GM11168 (cell line): ENCODE measurements at regions not wholly inside any gene's neighbourhood (a gene's known extent, or its start where the extent isn't known, plus 50 kb on each side); places are given as distances from the start of the nearest gene placed in this dataset.

Source experiments
- in situ Hi-C: fragments of 300-500 bp; cut with MboI; formaldehyde crosslinking; loops from one replicate; pipeline ENCODE4 v1.12.0; 2022; ENCODE audit warnings: low sequenced_read_pairs; ENCODE audit not compliant: unreplicated experiment

GRCh38 chr11:97218011-97218410, 828.2 kb downstream of the JRKL start:
- in situ Hi-C loops = no loop called here

- in situ Hi-C loops = no loop called here
Measured at GRCh38 chr11:97223647-97224046, 833.8 kb downstream of the JRKL start.

GRCh38 chr11:97224396-97224795, 834.6 kb downstream of the JRKL start:
- in situ Hi-C loops = no loop called here

- in situ Hi-C loops = no loop called here
Measured at GRCh38 chr11:97225794-97226193, 836.0 kb downstream of the JRKL start.

- in situ Hi-C loops = no loop called here
Measured at GRCh38 chr11:97229936-97230335, 840.1 kb downstream of the JRKL start.

GRCh38 chr11:97231231-97231630, 841.4 kb downstream of the JRKL start:
- in situ Hi-C loops = no loop called here

GRCh38 chr11:97234016-97234415, 844.2 kb downstream of the JRKL start:
- in situ Hi-C loops = no loop called here

GRCh38 chr11:97237151-97237550, 847.3 kb downstream of the JRKL start:
- in situ Hi-C loops = no loop called here

- in situ Hi-C loops = no loop called here
Measured at GRCh38 chr11:97247601-97248000, 857.8 kb downstream of the JRKL start.

- in situ Hi-C loops = no loop called here
Measured at GRCh38 chr11:97254790-97255189, 865.0 kb downstream of the JRKL start.

- in situ Hi-C loops = no loop called here
Measured at GRCh38 chr11:97259434-97259833, 869.6 kb downstream of the JRKL start.

GRCh38 chr11:97259884-97260283, 870.1 kb downstream of the JRKL start:
- in situ Hi-C loops = no loop called here

- in situ Hi-C loops = no loop called here
Measured at GRCh38 chr11:97263183-97263858, 873.5 kb downstream of the JRKL start.

- in situ Hi-C loops = no loop called here
Measured at GRCh38 chr11:97269527-97269926, 879.7 kb downstream of the JRKL start.

GRCh38 chr11:97279341-97279740, 889.5 kb downstream of the JRKL start:
- in situ Hi-C loops = no loop called here

- in situ Hi-C loops = no loop called here
Measured at GRCh38 chr11:97280347-97280746, 890.5 kb downstream of the JRKL start.

- in situ Hi-C loops = no loop called here
Measured at GRCh38 chr11:97289823-97290222, 900.0 kb downstream of the JRKL start.

- in situ Hi-C loops = no loop called here
Measured at GRCh38 chr11:97290464-97291041, 900.7 kb downstream of the JRKL start.

GRCh38 chr11:97296301-97296700, 906.5 kb downstream of the JRKL start:
- in situ Hi-C loops = no loop called here

- in situ Hi-C loops = no loop called here
Measured at GRCh38 chr11:97309291-97309690, 919.5 kb downstream of the JRKL start.

- in situ Hi-C loops = no loop called here
Measured at GRCh38 chr11:97325693-97326092, 935.9 kb downstream of the JRKL start.

GRCh38 chr11:97332271-97332670, 942.5 kb downstream of the JRKL start:
- in situ Hi-C loops = no loop called here
